ENCODE measurements at regions not wholly inside any gene's neighbourhood (a gene's known extent, or its start where the extent isn't known, plus 50 kb on each side); places are given as distances from the start of the nearest gene placed in this dataset.

GRCh38 chr5:167152561-167152960 lies 1138.9 kb upstream of the WWC1 start:
- no peak for TF ChIP-seq CTCF (conservative IDR thresholded peaks at IDR 0.05)
- H3K27ac ChIP-seq: no peak overlapping the region

- TF ChIP-seq CTCF (conservative IDR thresholded peaks at IDR 0.05): no peak
- no peak overlapping the region for H3K27ac ChIP-seq
These were observed 1135.9 kb upstream of the WWC1 start for GRCh38 chr5:167155387-167156005.

GRCh38 chr5:167156446-167156845 lies 1135.0 kb upstream of the WWC1 start:
- TF ChIP-seq CTCF (conservative IDR thresholded peaks at IDR 0.05): no peak
- H3K27ac ChIP-seq: no peak overlapping the region

GRCh38 chr5:167158588-167158987 lies 1132.9 kb upstream of the WWC1 start:
- no peak overlapping the region for H3K27ac ChIP-seq
- TF ChIP-seq CTCF (conservative IDR thresholded peaks at IDR 0.05): no peak

GRCh38 chr5:167160388-167160787 lies 1131.1 kb upstream of the WWC1 start:
- no peak overlapping the region for H3K27ac ChIP-seq
- TF ChIP-seq CTCF (conservative IDR thresholded peaks at IDR 0.05): no peak

GRCh38 chr5:167166696-167167095 lies 1124.7 kb upstream of the WWC1 start:
- no peak overlapping the region for H3K27ac ChIP-seq
- TF ChIP-seq CTCF (conservative IDR thresholded peaks at IDR 0.05): no peak

- H3K27ac ChIP-seq: no peak overlapping the region
- no peak for TF ChIP-seq CTCF (conservative IDR thresholded peaks at IDR 0.05)
These were observed 1124.2 kb upstream of the WWC1 start for GRCh38 chr5:167167191-167167795.
